C4-2B (cell line): ENCODE measurements at regions not wholly inside any gene's neighbourhood (a gene's known extent, or its start where the extent isn't known, plus 50 kb on each side); places are given as distances from the start of the nearest gene placed in this dataset.

ENCODE experiments used
- CTCF ChIP-seq: fragments of 450-650 bp; conservative IDR thresholded peaks from 2 replicates; pipeline ENCODE4 v1.5.1; 2017; ENCODE audit warnings: mild to moderate bottlenecking
- ZFX ChIP-seq: fragments of 450-650 bp; IDR thresholded peaks from 2 replicates; pipeline ENCODE4 v1.6.1; 2017

- TF ChIP-seq CTCF: no peak
- no peak for TF ChIP-seq ZFX
Measured at GRCh38 chr12:89165703-89166102, 186.6 kb downstream of the DUSP6 start.
